ES-I3 (cell line): ENCODE measurements at regions not wholly inside any gene's neighbourhood (a gene's known extent, or its start where the extent isn't known, plus 50 kb on each side); places are given as distances from the start of the nearest gene placed in this dataset.

Experiments used
- H3K36me3 ChIP-seq: 2 replicates; pipeline ENCODE4 v1.6.1; 2013; ENCODE audit warnings: mild to moderate bottlenecking, low read length, control low read depth, moderate library complexity; ENCODE audit not compliant: insufficient read depth
- H3K4me1 ChIP-seq: 2 replicates; pipeline ENCODE4 v1.6.1; 2013; ENCODE audit warnings: mild to moderate bottlenecking, control low read depth, low read length; ENCODE audit not compliant: insufficient read depth
- H3K9ac ChIP-seq: 2 replicates; pipeline ENCODE4 v1.6.1; 2013; ENCODE audit warnings: low read depth, mild to moderate bottlenecking, low read length, moderate library complexity
- H3K9me3 ChIP-seq: 2 replicates; pipeline ENCODE4 v1.6.1; 2013; ENCODE audit warnings: mild to moderate bottlenecking, low read length, moderate library complexity; ENCODE audit not compliant: control insufficient read depth, insufficient read depth

DNA sequence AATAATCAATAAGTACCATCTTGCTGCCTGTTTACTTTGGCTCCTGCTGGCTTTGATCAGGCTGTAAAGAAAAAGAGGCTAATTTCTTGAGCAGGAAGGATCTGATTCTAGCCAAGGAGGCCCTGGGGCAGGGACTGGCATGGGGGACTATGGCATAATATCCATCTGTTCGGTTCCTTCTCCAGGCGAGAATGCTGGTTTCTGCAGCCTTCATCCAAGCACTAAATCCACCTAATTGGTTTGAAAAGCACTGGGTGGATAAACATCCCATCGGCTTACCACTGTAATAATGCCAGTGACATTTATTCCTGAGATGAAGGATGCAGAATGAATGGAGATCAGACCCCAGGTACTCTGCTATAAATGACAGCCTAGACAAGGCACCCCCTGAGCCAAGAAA, 180.0 kb upstream of the ASIC2 start:
- Histone ChIP-seq H3K36me3 (no peaks in the 10 kb centered on the region), H3K9ac (no peak overlapping the region), H3K9me3 (no peaks in the 10 kb centered on the region), H3K4me1 (peaks cover 5% of the 10 kb centered on the region; the same call in 1 of the 2 replicates)

DNA sequence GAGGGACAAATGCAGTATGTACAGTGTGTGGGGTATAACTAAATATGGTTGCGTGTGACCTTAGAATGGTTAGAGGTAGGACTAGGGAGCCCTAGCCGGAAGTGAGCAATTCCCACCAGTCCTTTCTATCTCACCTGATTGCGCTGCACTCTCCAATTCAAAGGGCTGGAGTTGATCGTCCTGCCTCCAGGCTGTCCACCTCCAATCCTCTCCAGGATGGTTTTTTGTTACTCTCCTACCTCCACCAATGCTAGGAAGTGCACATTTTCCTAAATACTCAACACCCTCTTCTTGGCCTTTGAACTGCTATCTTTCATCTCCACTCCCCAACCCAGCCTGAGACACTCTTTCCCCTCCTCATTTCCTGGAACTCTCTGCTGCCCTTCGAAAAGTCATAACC, 181.7 kb upstream of the ASIC2 start:
- Histone ChIP-seq H3K9ac (no peak overlapping the region), H3K36me3 (no peaks in the 10 kb centered on the region), H3K4me1 (peaks cover 4% of the 10 kb centered on the region; the same call in 1 of the 2 replicates), H3K9me3 (no peaks in the 10 kb centered on the region)

DNA sequence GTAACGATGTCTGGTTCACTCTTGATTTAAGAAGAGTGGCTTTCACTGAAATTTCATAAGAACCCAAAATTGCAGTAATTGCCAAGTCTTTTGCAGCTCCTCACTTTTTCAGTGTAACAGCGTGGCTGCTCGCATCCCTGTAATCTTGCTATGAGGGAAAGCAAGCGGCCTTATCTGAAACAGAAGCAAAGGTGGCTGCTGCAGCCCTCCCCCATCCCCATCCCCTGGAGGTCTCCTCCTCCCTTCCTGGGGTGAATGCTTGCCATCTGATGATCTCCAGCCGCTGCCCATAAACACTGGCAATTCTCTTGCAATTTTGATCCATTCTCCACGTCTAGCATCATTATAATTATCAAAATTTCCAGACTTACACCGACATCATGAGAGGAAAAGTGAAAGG, 182.5 kb upstream of the ASIC2 start:
- Histone ChIP-seq H3K9ac (no peak overlapping the region), H3K36me3 (no peaks in the 10 kb centered on the region), H3K4me1 (no peaks in the 10 kb centered on the region), H3K9me3 (no peaks in the 10 kb centered on the region)

DNA sequence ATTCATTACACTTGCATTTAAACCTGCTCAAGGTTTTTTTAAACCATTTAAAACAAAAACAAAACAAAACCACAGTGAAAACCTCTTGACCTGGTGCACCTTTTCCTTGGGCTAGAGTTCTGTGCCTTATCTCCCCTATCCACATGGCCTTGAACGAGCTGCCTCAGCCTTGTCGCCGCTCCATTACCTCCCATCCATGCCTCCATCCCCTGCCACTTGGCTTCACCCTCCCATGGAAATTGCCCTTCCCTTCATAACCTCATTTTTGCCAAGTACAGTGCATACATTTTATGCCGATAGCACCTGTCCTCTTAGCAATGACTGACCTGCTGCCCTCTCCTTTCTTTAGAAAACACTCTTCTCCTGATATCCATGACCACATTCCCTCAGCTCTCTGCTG, 188.6 kb upstream of the ASIC2 start:
- Histone ChIP-seq H3K4me1 (no peaks in the 10 kb centered on the region), H3K36me3 (no peaks in the 10 kb centered on the region), H3K9ac (no peak overlapping the region), H3K9me3 (no peaks in the 10 kb centered on the region)

DNA sequence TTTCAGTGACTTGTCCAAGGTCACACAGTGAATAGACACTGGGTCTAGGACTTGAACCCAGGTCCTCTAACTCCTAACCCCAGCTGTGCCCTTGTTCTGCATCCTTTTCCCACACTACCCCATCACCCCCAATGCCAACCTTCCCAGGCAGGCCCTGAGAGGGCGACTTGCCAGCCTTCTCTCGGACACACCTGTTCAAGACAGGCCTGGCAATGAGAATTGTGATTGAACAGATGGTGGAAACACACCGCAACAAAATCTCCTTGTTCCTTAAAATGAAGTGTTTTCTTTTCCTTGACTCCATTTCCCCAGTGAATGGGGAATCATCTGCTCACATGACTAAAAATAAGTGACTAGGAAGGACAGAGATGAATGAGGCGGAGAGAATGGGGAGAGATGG, 189.5 kb upstream of the ASIC2 start:
- Histone ChIP-seq H3K9ac (no peak overlapping the region), H3K4me1 (no peaks in the 10 kb centered on the region), H3K9me3 (no peaks in the 10 kb centered on the region), H3K36me3 (no peaks in the 10 kb centered on the region)

DNA sequence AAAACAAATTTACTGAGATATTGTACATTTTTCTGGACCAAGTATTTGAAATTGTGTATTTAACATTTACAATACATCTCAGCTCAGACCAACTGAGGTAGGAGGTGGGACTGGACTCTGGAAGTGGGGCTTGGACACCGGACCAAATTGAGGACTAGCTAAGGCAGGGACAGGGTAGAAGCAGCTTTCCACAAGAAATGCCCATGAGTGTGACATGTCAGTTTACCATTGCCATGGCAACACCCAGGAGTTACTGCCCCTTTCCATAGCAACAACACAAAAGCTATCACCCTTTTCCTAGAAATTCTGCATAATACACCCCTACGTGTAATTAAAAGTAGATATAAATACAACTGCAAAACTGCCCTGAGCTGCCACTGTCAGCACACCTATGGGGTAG, 191.5 kb upstream of the ASIC2 start:
- Histone ChIP-seq H3K36me3 (no peaks in the 10 kb centered on the region), H3K9ac (no peak overlapping the region), H3K9me3 (no peaks in the 10 kb centered on the region), H3K4me1 (no peaks in the 10 kb centered on the region)

DNA sequence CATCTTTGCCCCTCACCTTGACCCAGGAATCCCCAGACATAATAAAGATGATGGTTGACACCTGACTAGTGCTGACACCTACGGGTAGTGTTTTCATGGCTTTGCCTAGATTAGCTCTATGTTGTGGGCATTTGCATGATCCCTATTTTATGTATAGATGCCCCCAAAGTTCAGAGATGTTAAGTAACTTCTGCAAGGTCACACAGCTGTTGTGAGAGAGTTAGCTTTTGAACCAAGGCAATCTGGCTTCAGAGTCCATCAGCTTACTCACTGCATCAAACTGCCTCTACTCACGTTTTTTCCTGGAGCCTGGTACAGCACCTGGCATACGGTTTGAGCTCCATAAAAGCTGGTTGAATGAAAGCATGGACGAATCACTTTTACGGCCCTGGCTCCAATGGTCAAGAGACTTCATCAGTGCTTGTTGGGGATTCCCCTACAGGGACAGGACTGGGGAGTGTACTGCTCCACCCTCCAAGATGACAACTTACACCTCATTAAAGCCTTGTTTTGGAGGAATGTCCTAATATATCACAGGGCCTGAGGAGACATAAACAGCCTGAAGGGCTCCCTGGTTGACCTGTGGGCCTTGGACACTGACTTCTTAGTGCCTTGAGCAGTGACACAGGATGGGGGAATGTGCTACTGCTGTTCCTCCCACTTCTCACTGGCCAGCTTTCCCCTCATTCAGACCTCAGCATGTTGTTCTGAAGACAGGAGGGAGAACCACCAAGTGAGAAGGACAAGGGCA, 193.2 kb upstream of the ASIC2 start:
- H3K9ac ChIP-seq = no peak overlapping the region
- no peaks in the 10 kb centered on the region for H3K4me1 ChIP-seq
- no peaks in the 10 kb centered on the region for H3K36me3 ChIP-seq
- H3K9me3 ChIP-seq = no peaks in the 10 kb centered on the region

DNA sequence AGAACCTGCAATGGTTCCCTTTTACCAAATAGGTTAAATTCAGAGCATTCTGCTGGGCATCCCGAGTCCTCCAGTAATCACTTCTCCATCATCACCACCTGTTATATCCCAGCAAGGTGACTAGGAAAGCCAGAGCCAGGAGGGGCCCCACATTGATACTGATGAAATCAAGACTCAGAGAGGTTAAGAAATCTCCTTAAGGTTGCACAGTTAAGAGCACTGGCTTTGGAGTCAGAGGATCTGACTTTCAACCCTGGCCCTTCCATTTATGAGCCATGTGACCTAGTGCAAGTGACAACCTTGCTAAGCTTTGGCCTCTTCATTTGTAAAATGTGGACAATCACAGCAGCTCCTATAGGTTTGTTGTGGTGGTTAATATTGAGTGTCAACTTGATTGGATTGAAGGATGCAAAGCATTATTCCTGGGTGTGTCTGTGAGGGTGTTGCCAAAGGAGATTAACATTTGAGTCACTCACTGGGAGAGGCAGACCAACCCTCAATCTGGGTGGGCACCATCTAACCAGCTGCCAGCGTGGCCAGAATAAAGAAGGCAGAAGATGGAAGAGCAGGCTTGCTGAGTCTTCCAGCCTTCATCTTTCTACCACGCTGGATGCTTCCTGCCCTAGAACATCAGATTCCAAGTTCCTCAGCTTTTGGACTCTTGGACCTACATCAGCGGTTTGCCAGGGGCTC, 194.2 kb upstream of the ASIC2 start:
- Histone ChIP-seq H3K4me1 (no peaks in the 10 kb centered on the region), H3K36me3 (no peaks in the 10 kb centered on the region), H3K9me3 (no peaks in the 10 kb centered on the region), H3K9ac (no peak overlapping the region)

DNA sequence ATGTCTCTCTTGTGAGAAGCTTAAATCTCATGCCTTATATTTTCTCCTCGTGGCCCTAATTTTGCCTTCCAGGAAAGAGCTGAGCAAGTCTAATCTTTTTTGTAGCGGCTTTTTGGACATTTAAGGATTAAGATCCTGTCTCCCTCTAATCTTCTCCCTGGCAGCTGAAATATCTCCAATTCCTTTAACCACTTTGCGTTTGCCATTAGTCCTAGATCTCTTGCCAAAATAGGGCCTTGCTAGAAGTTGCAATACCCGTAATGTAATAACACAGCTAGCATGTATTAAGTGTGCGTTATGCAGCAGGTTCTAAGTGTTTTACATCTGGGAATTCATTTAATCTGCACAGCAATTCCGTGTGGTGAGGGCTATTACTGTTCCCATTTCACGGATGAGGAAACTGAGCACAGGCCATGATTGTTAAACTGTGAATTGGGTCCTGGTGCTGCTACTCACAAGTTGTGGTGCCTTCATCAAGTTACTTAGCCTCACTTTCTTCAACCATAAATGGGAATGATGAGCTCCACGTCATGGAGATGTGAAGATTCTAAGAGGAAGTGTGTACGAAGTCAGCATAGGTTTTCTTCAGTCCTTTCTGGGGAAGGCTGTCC, 198.9 kb upstream of the ASIC2 start:
- Histone ChIP-seq H3K4me1 (no peaks in the 10 kb centered on the region), H3K9ac (no peak overlapping the region), H3K36me3 (no peaks in the 10 kb centered on the region), H3K9me3 (no peaks in the 10 kb centered on the region)

DNA sequence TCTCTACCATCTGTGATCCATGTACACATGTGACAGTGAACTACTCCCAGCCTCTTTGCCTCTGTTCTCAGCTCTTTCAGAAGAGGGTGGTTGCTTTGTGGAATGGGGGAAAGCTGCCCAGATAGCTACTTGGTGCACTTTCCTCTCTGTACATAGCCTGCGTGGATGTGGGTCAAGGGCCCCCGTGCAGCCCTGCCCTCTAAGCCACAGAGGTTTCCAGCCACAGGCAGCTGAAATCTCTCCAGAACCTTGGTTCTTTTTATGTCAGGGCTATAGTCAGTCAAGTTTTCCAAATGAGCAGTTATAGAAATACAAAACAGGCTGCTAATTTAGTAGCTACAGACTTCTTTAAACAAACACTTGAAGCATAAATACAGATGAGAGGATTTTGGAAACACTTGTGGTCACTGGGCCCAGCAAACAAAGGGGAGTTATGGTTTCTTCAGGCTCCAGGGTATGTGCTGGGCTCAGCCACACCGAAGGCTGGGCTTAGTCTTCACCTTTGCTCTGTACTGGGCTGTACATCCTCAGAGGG, 199.7 kb upstream of the ASIC2 start:
- H3K9ac ChIP-seq = no peak overlapping the region

DNA sequence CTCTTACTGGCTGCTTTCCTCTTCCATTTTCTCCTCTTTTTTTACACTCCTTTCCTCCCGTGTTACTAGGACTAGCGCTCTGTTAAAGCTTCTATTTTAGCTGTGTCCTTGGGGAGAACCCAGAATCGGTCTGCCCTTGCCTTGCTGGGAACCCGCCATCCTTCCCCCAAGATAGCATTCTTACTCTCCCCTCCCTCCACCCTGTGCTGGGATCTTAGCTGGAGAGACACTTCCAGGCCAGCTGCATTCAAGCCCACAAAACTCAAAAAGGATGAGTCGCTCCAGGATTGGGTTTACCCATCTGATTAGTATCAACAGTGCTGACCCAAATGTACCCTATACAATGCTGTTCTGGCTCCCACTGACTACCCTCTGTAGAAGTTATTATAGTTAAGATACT, 200.5 kb upstream of the ASIC2 start:
- Histone ChIP-seq H3K36me3 (no peaks in the 10 kb centered on the region), H3K9me3 (no peaks in the 10 kb centered on the region), H3K9ac (no peak overlapping the region), H3K4me1 (no peaks in the 10 kb centered on the region)

More for the DNA sequence above, 199.7 kb upstream of the ASIC2 start:
- H3K36me3 ChIP-seq = no peaks in the 10 kb centered on the region
- H3K4me1 ChIP-seq = no peaks in the 10 kb centered on the region
- H3K9me3 ChIP-seq = no peaks in the 10 kb centered on the region

DNA sequence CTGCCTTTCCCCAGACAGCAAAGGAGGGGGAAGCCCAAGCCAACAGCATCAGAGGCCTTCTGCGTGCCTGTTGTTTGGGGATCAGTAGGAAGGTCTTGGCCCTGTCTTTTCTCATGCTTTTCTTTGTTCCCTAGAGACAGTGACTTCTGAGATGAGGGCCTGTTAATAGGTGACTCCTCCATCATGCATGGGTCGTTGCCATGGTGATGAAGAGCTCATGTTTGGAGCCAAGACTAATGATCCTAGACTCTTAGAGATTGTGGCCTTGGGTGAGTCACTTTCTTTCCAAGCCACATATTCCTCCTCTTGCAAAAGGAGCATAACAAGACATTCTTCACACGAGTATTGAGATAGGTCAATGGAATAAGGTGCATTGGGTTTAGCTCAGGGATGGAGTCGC, 201.1 kb upstream of the ASIC2 start:
- no peaks in the 10 kb centered on the region for H3K9me3 ChIP-seq
- no peaks in the 10 kb centered on the region for H3K36me3 ChIP-seq
- H3K4me1 ChIP-seq = no peaks in the 10 kb centered on the region
- H3K9ac ChIP-seq = no peak overlapping the region

DNA sequence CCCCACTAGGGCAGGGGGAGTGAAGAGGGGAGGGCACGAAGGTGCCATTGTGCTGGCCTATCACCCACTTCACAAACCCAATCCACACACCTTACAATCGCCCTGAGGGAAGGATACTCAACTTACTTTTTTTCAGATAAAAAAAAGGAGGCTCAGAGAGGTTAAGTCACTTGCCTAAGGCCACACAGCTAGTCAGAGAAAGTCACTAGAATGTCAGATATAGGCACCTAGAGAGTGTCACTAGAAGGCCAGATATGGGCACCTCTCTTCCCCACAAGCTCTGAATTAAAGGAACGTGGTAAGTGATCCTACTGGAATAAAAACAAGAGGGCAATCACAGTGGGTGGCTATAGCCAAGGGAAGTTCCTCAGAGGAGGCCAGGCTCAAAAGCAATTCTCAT, 204.5 kb upstream of the ASIC2 start:
- no peaks in the 10 kb centered on the region for H3K9me3 ChIP-seq

DNA sequence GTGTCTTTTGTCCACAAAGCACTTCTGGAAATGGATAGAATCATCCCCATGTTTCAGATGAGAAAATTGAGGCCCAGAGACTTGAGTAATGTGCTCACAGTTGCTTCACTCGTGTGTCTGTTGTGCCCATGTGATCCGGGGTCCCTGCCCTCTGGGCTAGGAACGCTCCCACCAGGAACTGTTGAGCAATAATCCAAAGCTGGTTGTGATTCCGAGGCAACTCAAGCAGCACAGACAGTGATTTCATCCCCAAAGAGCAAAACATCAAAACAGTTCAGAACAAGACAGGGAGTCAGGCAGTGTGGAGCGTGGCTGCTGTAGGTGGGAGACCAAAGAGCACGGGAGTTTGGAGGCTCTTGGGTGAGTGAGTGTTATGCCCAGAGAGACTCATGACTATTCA, 205.0 kb upstream of the ASIC2 start:
- Histone ChIP-seq H3K36me3 (no peaks in the 10 kb centered on the region), H3K9ac (no peak overlapping the region), H3K9me3 (no peaks in the 10 kb centered on the region), H3K4me1 (no peaks in the 10 kb centered on the region)

More for the DNA sequence above, 204.5 kb upstream of the ASIC2 start:
- Histone ChIP-seq H3K4me1 (no peaks in the 10 kb centered on the region), H3K36me3 (no peaks in the 10 kb centered on the region), H3K9ac (no peak overlapping the region)

DNA sequence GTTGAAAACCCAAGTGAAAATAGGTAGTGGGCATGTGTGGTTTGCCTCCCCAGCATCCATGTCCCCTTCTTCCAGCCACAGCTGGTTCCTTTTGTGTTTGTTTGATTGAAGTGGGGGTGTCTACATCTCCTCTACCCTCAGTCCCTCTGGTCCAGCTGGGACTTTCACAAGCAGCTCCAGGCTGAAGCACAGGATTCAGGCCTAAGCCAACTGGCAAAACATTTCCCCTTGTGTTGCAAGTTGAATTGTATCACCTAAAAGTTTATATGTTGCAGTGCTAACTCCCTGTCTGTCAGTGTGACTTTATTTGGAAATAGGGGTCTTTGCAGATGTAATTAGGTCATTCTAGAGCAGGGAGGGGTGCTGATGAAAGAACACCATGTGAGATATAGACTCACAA, 205.9 kb upstream of the ASIC2 start:
- Histone ChIP-seq H3K9ac (no peak overlapping the region), H3K9me3 (no peaks in the 10 kb centered on the region), H3K4me1 (no peaks in the 10 kb centered on the region), H3K36me3 (no peaks in the 10 kb centered on the region)
